Liver (tissue), 8 donors: ENCODE measurements at regions not wholly inside any gene's neighbourhood (a gene's known extent, or its start where the extent isn't known, plus 50 kb on each side); places are given as distances from the start of the nearest gene placed in this dataset.

Experiments
- DNase-seq: peaks from one replicate; pipeline ENCODE4 v3.0.0-alpha.2; 2017; ENCODE audit warnings: low spot score
- H3K27ac ChIP-seq, 2 donors: one replicate each; pipeline ENCODE4 v1.7.0; 2013; ENCODE audit warnings: inconsistent platforms in 2 of 2, low read length in 2 of 2, control low read depth in 1 of 2, low read depth in 1 of 2, mild to moderate bottlenecking in 1 of 2
- H3K27me3 ChIP-seq, 4 donors: one replicate each; pipeline versions ENCODE4 v1.6.1 to v1.7.0; 2013; ENCODE audit warnings: low read length in 3 of 4, inconsistent platforms in 1 of 4, mild to moderate bottlenecking in 1 of 4, moderate library complexity in 1 of 4; ENCODE audit not compliant: control insufficient read depth in 4 of 4, insufficient read depth in 4 of 4
- H3K36me3 ChIP-seq, 4 donors: one replicate each; pipeline versions ENCODE4 v1.6.1 to v1.7.0; 2013; ENCODE audit warnings: low read length in 3 of 4, mild to moderate bottlenecking in 3 of 4, low read depth in 1 of 4, moderate library complexity in 1 of 4; ENCODE audit not compliant: control insufficient read depth in 4 of 4, insufficient read depth in 3 of 4
- H3K4me1 ChIP-seq, 4 donors: one replicate each; pipeline versions ENCODE4 v1.6.1 to v1.7.0; 2013; ENCODE audit warnings: low read length in 3 of 4, mild to moderate bottlenecking in 3 of 4, moderate library complexity in 1 of 4; ENCODE audit not compliant: control insufficient read depth in 4 of 4, insufficient read depth in 4 of 4
- H3K4me3 ChIP-seq, 3 donors: one replicate each; pipeline versions ENCODE4 v1.6.1 to v1.7.0; 2013; ENCODE audit warnings: low read length in 3 of 3, control low read depth in 1 of 3, low read depth in 1 of 3, mild to moderate bottlenecking in 1 of 3
- H3K9ac ChIP-seq, 2 donors: one replicate each; pipeline ENCODE4 v1.7.0; 2013; ENCODE audit warnings: low read length in 2 of 2, mild to moderate bottlenecking in 2 of 2, moderate library complexity in 2 of 2, control low read depth in 1 of 2, low read depth in 1 of 2
- H3K9me3 ChIP-seq, 4 donors: one replicate each; pipeline versions ENCODE4 v1.6.1 to v1.7.0; 2013; ENCODE audit warnings: low read length in 3 of 4; ENCODE audit not compliant: control insufficient read depth in 4 of 4
- CTCF ChIP-seq: fragments of 150-350 bp; IDR thresholded peaks from 2 replicates; pipeline ENCODE4 v1.5.1; 2017; ENCODE audit warnings: improper control_type of control experiment, low read depth, low read length; ENCODE audit not compliant: missing input control
- EGR1 ChIP-seq, 2 donors: IDR thresholded peaks; 2 replicates each; pipeline ENCODE4 v1.6.1; 2016 to 2018; ENCODE audit warnings: antibody characterized with exemption in 2 of 2, low read depth in 2 of 2
- FOXA1 ChIP-seq: IDR thresholded peaks from 2 replicates; pipeline ENCODE4 v1.6.1; 2016; ENCODE audit warnings: antibody characterized with exemption
- FOXA2 ChIP-seq: IDR thresholded peaks from 2 replicates; pipeline ENCODE4 v1.6.1; 2016; ENCODE audit warnings: antibody characterized with exemption
- GABPA ChIP-seq, 2 donors: IDR thresholded peaks in 1 of 2; conservative IDR thresholded peaks in 1 of 2; 2 replicates each; pipeline ENCODE4 v1.6.1; 2016; ENCODE audit warnings: antibody characterized with exemption in 2 of 2, mild to moderate bottlenecking in 1 of 2, moderate library complexity in 1 of 2
- HNF4A ChIP-seq, 2 donors: conservative IDR thresholded peaks; 2 replicates each; pipeline ENCODE4 v1.6.1; 2016; ENCODE audit warnings: antibody characterized with exemption in 2 of 2, mild to moderate bottlenecking in 2 of 2
- HNF4G ChIP-seq: IDR thresholded peaks from 2 replicates; pipeline ENCODE4 v1.6.1; 2016; ENCODE audit warnings: antibody characterized with exemption
- JUND ChIP-seq, 2 donors: IDR thresholded peaks; 2 replicates each; pipeline ENCODE4 v1.6.1; 2016; ENCODE audit warnings: antibody characterized with exemption in 2 of 2
- MAX ChIP-seq: IDR thresholded peaks from 2 replicates; pipeline ENCODE4 v1.6.1; 2016; ENCODE audit warnings: antibody characterized with exemption
- NR2F2 ChIP-seq: IDR thresholded peaks from 2 replicates; pipeline ENCODE4 v1.6.1; 2016; ENCODE audit warnings: antibody characterized with exemption
- RAD21 ChIP-seq, 2 donors: IDR thresholded peaks; 2 replicates each; pipeline ENCODE4 v1.6.1; 2016; ENCODE audit warnings: antibody characterized with exemption in 2 of 2, mild to moderate bottlenecking in 2 of 2
- REST ChIP-seq: IDR thresholded peaks from 2 replicates; pipeline ENCODE4 v1.6.1; 2016; ENCODE audit warnings: antibody characterized with exemption, mild to moderate bottlenecking
- RXRA ChIP-seq, 2 donors: IDR thresholded peaks; 2 replicates each; pipeline ENCODE4 v1.6.1; 2017 to 2018; ENCODE audit warnings: antibody characterized with exemption in 2 of 2, mild to moderate bottlenecking in 1 of 2
- SP1 ChIP-seq: IDR thresholded peaks from 2 replicates; pipeline ENCODE4 v1.6.1; 2018; ENCODE audit warnings: antibody characterized with exemption, mild to moderate bottlenecking
- TAF1 ChIP-seq: conservative IDR thresholded peaks from 2 replicates; pipeline ENCODE4 v1.6.1; 2016; ENCODE audit warnings: antibody characterized with exemption, mild to moderate bottlenecking
- YY1 ChIP-seq: IDR thresholded peaks from 2 replicates; pipeline ENCODE4 v1.6.1; 2016; ENCODE audit warnings: antibody characterized with exemption, mild to moderate bottlenecking
- WGBS: extraction: QIAGEN DNeasy Blood & Tissue Kit; methylation state at CpG from one replicate; pipeline ENCODE4 v1.1.7; 2013; 5-methylcytosine and 5-hydroxymethylcytosine counted together
- TF ChIP-seq, protein P1 (sequence below): IDR thresholded peaks from 2 replicates; pipeline ENCODE4 v1.6.1; 2016; ENCODE audit warnings: antibody characterized with exemption
- TF ChIP-seq, protein P2 (sequence below): IDR thresholded peaks from 2 replicates; pipeline ENCODE4 v1.6.1; 2016; ENCODE audit warnings: antibody characterized with exemption
- donor health status: healthy.
- donor health status: healthy.
- donor health status: healthy.
- donor health status: healthy.
- donor health status: healthy.

GRCh38 chr20:61052776-61053442 is 199.2 kb upstream of the CDH4 start:
- H3K36me3 ChIP-seq: no peaks in the 10 kb centered on the region
- no peak overlapping the region for H3K9ac ChIP-seq
- no peaks in the 10 kb centered on the region for H3K4me1 ChIP-seq
- H3K4me3 ChIP-seq: no peak overlapping the region
- no peak overlapping the region for H3K27ac ChIP-seq
- peaks cover 0 to 2% (median 0%) of the 10 kb centered on the region in 4 donors for H3K9me3 ChIP-seq
- no peak for DNase-seq
- 73% methylated on average over 13 of the region's 13 CpGs for WGBS
- TF ChIP-seq SP1 (no peak), EGR1 (IDR thresholded peaks at IDR 0.05; ENCODE audit: low read depth in 2 of 2) (no peak), RXRA (IDR thresholded peaks at IDR 0.05) (no peak), FOXA1 (no peak), HNF4A (conservative IDR thresholded peaks at IDR 0.05) (no peak), FOXA2 (no peak), YY1 (no peak), REST (no peak), HNF4G (no peak), JUND (IDR thresholded peaks at IDR 0.05) (no peak), GABPA (IDR thresholded peaks at IDR 0.05 in 1 of 2, conservative IDR thresholded peaks at IDR 0.05 in 1 of 2) (no peak), RAD21 (IDR thresholded peaks at IDR 0.05) (no peak), NR2F2 (no peak), MAX (no peak), TAF1 (no peak), CTCF (no peak)
- TF ChIP-seq, protein P1, sequence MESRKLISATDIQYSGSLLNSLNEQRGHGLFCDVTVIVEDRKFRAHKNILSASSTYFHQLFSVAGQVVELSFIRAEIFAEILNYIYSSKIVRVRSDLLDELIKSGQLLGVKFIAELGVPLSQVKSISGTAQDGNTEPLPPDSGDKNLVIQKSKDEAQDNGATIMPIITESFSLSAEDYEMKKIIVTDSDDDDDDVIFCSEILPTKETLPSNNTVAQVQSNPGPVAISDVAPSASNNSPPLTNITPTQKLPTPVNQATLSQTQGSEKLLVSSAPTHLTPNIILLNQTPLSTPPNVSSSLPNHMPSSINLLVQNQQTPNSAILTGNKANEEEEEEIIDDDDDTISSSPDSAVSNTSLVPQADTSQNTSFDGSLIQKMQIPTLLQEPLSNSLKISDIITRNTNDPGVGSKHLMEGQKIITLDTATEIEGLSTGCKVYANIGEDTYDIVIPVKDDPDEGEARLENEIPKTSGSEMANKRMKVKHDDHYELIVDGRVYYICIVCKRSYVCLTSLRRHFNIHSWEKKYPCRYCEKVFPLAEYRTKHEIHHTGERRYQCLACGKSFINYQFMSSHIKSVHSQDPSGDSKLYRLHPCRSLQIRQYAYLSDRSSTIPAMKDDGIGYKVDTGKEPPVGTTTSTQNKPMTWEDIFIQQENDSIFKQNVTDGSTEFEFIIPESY: no peak
- TF ChIP-seq, protein P2, sequence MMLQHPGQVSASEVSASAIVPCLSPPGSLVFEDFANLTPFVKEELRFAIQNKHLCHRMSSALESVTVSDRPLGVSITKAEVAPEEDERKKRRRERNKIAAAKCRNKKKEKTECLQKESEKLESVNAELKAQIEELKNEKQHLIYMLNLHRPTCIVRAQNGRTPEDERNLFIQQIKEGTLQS: no peak
- H3K27me3 ChIP-seq: peaks cover 0 to 2% (median 0%) of the 10 kb centered on the region in 4 donors
